ENCODE measurements at regions not wholly inside any gene's neighbourhood (a gene's known extent, or its start where the extent isn't known, plus 50 kb on each side); places are given as distances from the start of the nearest gene placed in this dataset.

DNA sequence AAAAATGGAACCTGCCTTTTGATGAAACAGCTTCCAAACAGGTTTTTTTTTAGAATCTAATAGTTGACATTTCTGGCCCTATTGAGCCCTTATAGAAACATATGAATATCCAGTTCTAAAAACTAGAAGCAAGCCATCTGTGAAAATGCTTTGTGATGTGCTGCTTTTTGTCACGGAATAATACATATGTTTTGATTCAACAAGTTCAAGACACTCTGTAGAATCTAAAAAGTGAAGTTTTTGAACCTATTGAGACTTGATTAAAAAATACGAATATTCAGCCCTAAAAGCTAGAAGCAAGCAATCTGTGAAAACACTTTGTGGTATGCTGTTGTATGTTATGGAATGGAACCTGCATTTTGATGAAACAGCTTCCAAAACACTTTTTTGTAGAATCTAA lies 106.7 kb upstream of the VPREB1 start:
- no peak overlapping the region for H3K4me3 ChIP-seq (ENCODE audit: low read depth, low read length)
- TF ChIP-seq, protein P1, sequence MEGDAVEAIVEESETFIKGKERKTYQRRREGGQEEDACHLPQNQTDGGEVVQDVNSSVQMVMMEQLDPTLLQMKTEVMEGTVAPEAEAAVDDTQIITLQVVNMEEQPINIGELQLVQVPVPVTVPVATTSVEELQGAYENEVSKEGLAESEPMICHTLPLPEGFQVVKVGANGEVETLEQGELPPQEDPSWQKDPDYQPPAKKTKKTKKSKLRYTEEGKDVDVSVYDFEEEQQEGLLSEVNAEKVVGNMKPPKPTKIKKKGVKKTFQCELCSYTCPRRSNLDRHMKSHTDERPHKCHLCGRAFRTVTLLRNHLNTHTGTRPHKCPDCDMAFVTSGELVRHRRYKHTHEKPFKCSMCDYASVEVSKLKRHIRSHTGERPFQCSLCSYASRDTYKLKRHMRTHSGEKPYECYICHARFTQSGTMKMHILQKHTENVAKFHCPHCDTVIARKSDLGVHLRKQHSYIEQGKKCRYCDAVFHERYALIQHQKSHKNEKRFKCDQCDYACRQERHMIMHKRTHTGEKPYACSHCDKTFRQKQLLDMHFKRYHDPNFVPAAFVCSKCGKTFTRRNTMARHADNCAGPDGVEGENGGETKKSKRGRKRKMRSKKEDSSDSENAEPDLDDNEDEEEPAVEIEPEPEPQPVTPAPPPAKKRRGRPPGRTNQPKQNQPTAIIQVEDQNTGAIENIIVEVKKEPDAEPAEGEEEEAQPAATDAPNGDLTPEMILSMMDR (conservative IDR thresholded peaks at IDR 0.05; ENCODE audit: low read depth, low read length): no peak
- DNase-seq (ENCODE audit: low read depth): no peak

DNA sequence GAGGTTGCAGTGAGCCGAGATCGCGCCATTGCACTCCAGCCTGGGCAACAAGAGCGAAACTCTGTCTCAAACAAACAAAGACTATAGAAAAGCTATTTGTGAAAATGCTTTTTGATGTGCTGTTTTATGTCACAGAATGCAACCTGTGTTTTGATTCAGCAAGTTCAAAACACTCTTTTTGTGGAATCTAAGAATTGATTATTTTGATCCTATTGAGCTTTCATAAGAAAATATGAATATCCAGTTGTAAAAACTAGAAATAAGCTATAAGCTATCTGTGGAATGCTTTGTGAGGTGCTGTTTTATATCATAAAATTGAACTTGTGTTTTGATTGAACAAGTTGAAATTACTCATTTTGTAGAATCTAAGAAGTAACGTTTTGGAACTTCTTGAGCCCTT lies 110.7 kb upstream of the VPREB1 start:
- TF ChIP-seq, protein P1 (conservative IDR thresholded peaks at IDR 0.05; ENCODE audit: low read depth, low read length): no peak
- H3K4me3 ChIP-seq (ENCODE audit: low read depth, low read length): no peak overlapping the region
- no peak for DNase-seq (ENCODE audit: low read depth)

DNA sequence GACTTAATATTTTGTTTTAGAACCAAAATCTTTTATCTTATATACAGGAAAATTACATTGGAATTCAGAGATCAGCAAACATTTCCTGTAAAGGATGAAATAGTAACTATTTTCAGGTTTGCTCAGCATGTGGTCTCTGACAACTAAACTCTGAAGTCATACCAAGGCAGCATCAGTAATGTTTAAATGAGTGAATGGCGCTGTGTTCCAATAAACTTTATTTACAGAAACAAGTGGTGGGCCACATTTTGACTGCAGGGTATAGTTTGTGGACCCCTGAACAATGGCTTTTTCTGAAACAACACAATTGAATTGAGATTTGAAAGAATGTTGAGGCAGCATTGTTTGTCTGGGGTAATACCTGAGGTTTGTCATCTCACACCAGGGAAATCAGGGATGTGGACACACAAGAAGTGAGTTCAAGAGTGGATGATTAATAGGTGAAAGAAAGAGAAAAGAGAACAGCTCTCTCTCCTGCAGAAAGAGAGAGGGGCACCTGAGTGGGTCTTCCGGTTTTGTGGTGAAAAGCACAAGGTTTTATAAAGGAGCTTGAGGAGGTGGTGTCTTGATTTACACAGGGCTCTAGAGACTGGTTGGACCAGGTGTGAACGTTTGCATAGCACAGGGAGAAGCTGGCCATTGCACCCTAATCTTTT lies 113.5 kb upstream of the VPREB1 start:
- DNase-seq (ENCODE audit: low read depth): no peak
- TF ChIP-seq, protein P1 (conservative IDR thresholded peaks at IDR 0.05; ENCODE audit: low read depth, low read length): no peak

DNA sequence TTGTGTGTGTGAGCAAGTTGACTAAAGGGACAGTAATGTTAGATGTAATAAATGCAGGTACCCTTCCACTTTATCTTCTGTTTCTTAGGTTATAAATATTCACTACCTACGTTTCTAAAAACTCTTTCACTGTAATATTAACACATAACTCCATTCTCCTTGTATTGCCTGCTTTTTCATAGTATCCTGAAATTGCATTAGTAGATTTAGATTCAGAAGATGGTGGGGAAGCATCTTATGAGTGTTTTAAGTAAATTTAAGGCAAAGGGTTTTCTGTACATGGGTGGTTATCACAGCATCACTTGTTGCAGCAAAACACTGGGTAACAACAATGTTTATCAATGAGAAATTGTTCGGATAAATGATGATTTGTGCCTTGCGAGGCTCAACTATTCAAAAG lies 115.2 kb upstream of the VPREB1 start:
- TF ChIP-seq, protein P1 (conservative IDR thresholded peaks at IDR 0.05; ENCODE audit: low read depth, low read length): no peak
- no peak overlapping the region for H3K4me3 ChIP-seq (ENCODE audit: low read depth, low read length)
- DNase-seq (ENCODE audit: low read depth): no peak

More for the DNA sequence above, 113.5 kb upstream of the VPREB1 start:
- H3K4me3 ChIP-seq (ENCODE audit: low read depth, low read length): no peak overlapping the region

DNA sequence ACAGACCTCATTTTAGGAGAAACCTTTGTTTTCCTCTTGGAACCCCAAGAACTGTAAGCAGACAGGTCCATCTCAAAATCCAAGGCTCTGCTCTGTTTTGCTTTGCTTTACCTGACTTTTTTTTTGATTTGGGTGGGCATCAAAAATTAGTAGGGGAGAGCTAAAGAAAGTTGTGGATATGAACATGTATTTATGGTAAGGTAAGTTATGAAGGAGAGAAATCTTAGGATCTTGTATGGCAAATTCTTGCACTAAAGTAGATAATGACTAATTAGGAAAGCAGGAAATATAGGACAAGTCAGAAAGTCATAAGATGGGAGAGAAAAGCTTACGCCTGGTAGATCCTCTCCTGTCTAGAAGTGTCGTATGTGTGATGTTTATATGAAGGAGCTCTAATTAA lies 116.1 kb upstream of the VPREB1 start:
- TF ChIP-seq, protein P1 (conservative IDR thresholded peaks at IDR 0.05; ENCODE audit: low read depth, low read length): no peak
- H3K4me3 ChIP-seq (ENCODE audit: low read depth, low read length): no peak overlapping the region
- no peak for DNase-seq (ENCODE audit: low read depth)

DNA sequence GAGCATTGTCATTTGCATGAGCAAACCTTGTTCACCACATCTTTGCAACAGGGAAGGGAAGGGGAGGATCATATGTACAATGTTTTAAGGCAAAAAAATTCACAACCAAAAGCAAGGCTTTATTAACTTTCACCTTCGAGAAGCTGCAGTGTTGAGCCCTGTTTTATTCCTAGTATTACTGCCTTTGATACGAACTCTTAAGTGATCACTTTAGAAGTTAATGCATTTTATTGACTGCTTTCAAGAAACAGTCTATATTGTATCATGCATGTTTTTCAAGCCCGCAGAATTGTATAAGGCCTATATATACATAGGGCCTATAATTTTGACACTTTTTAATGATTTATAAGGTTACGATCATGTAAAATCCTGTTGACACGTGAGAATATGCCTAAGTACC lies 117.5 kb upstream of the VPREB1 start:
- TF ChIP-seq, protein P1 (conservative IDR thresholded peaks at IDR 0.05; ENCODE audit: low read depth, low read length): no peak
- DNase-seq (ENCODE audit: low read depth): no peak
- H3K4me3 ChIP-seq (ENCODE audit: low read depth, low read length): no peak overlapping the region
